HepG2 (cell line): ENCODE measurements at regions not wholly inside any gene's neighbourhood (a gene's known extent, or its start where the extent isn't known, plus 50 kb on each side); places are given as distances from the start of the nearest gene placed in this dataset.

ENCODE experiments used
- ASH2L ChIP-seq: fragments of 300-600, 200-600 bp; sonication (generic); IDR thresholded peaks from 2 replicates; pipeline ENCODE4 v1.7.0; 2017; ENCODE audit warnings: low read depth, mild to moderate bottlenecking, moderate library complexity, mixed read lengths, low read length; ENCODE audit not compliant: insufficient read length
- CEBPB ChIP-seq: IDR thresholded peaks from 2 replicates; pipeline ENCODE4 v1.6.1; 2011; ENCODE audit warnings: low read depth, low read length, improper control_type of control experiment, borderline replicate concordance
- CTCF ChIP-seq: sonication (generic); formaldehyde crosslinking; IDR thresholded peaks from 2 replicates; pipeline ENCODE4 v1.5.0; 2020; ENCODE audit warnings: mild to moderate bottlenecking, missing genetic modification reagents, moderate library complexity
- EZH2 ChIP-seq: conservative IDR thresholded peaks from 2 replicates; pipeline ENCODE4 v1.6.1; 2012; ENCODE audit warnings: mild to moderate bottlenecking, low read depth, low read length, moderate library complexity
- FOXP4 ChIP-seq: sonication (generic); formaldehyde crosslinking; IDR thresholded peaks from 2 replicates; pipeline ENCODE4 v1.4.0; 2020; ENCODE audit warnings: missing genetic modification reagents
- POLR2A ChIP-seq, 2 experiments: IDR thresholded peaks; 2 replicates each; pipeline ENCODE4 v1.6.1; 2011; ENCODE audit warnings: low read depth in 2 of 2, low read length in 2 of 2, mild to moderate bottlenecking in 1 of 2, moderate library complexity in 1 of 2; ENCODE audit not compliant: insufficient read depth in 1 of 2
- SRSF4 ChIP-seq: fragments of 200-400 bp; formaldehyde crosslinking; IDR thresholded peaks from one replicate; pipeline ENCODE4 v1.6.1; 2018; ENCODE audit warnings: mild to moderate bottlenecking, low read depth, low read length, moderate library complexity; ENCODE audit not compliant: poor library complexity, severe bottlenecking
- ZBTB43 ChIP-seq: sonication (generic); formaldehyde crosslinking; conservative IDR thresholded peaks from 2 replicates; pipeline ENCODE4 v1.4.0; 2020; ENCODE audit warnings: missing genetic modification reagents
- ZNF543 ChIP-seq: sonication (generic); formaldehyde crosslinking; IDR thresholded peaks from 2 replicates; pipeline ENCODE4 v1.4.0; 2020; ENCODE audit warnings: mild to moderate bottlenecking, missing genetic modification reagents
- ZNF639 ChIP-seq: conservative IDR thresholded peaks from 2 replicates; pipeline ENCODE4 v1.6.1; 2018; ENCODE audit warnings: missing genetic modification reagents
- ZNF790 ChIP-seq: sonication (generic); formaldehyde crosslinking; IDR thresholded peaks from 2 replicates; pipeline ENCODE4 v1.8.0; 2022; ENCODE audit warnings: missing genetic modification reagents, mild to moderate bottlenecking, borderline replicate concordance
- ZSCAN29 ChIP-seq: sonication (generic); formaldehyde crosslinking; conservative IDR thresholded peaks from 2 replicates; pipeline ENCODE4 v1.4.0; 2020; ENCODE audit warnings: mild to moderate bottlenecking, missing genetic modification reagents

DNA sequence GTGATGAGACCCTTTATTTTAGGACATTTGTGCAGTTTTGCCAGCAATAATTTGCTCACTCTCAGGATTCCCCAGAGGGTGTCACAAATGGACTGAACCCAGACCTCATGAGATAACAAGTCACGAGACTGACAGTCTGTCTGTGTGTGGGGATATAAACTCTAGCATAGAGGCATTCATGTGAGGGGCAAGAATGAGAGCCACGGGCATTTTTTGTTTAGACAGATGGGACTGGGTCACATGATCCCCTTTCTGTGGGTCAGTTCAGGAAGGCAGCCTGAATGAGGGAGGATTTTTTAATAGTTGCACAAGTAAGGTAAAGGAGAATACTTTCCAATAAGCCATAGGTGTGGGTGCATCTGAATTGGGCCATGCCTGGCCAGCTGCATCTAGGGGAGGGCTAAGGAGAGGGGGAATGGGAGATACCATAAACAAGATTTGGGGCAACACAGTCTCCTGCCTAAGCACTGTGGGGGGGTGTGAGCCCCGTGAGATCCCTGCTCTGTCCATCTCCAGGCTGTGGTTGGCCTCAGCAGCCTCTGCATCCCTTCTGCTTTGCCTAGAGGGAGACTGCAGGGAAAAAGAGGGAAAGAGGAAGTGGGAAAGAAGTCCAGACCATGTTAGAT is 66.6 kb downstream of the NAV1 start:
- TF ChIP-seq EZH2 = no peak
- no peak for TF ChIP-seq ZNF543 (CRISPR knock-in tag)
- TF ChIP-seq SRSF4 = no peak
- no peak for TF ChIP-seq POLR2A (IDR thresholded peaks at IDR 0.05; ENCODE audit: insufficient read depth in 1 of 2, low read depth in 2 of 2, low read length in 2 of 2)
- TF ChIP-seq ZNF639 (CRISPR knock-in tag) = no peak
- no peak for TF ChIP-seq ZNF790
- TF ChIP-seq ASH2L = no peak
- no peak for TF ChIP-seq CEBPB
- TF ChIP-seq ZSCAN29 (CRISPR knock-in tag) = no peak
- no peak for TF ChIP-seq FOXP4
- TF ChIP-seq CTCF = no peak
- no peak for TF ChIP-seq ZBTB43 (CRISPR knock-in tag)
